ENCODE measurements at regions not wholly inside any gene's neighbourhood (a gene's known extent, or its start where the extent isn't known, plus 50 kb on each side); places are given as distances from the start of the nearest gene placed in this dataset.
"Not testable (repeated sequence)": the region's sequence is repeated elsewhere in the genome, so short reads cannot be mapped to it uniquely, and the experiment has no call there.

GRCh38 chr15:20356911-20357480 is 184.6 kb downstream of the GOLGA6L6 start:
- H3K27me3 ChIP-seq (replicated peaks; ENCODE audit: insufficient read depth): no peaks in the 10 kb centered on the region
- H3K27ac ChIP-seq: no peak overlapping the region
- 82% methylated on average over 18 of the region's 18 CpGs for WGBS
- no peak for TF ChIP-seq POLR2A (IDR thresholded peaks at IDR 0.05)
- TF ChIP-seq CTCF (IDR thresholded peaks at IDR 0.05): no peak
- TF ChIP-seq POLR2AphosphoS5 (IDR thresholded peaks at IDR 0.05): no peak
- no peak for DNase-seq (ENCODE audit: low spot score)
- no peaks in the 10 kb centered on the region for H3K36me3 ChIP-seq
- H3K9me3 ChIP-seq: no peaks in the 10 kb centered on the region
- intact Hi-C loops (cut with DNase I): no loop called here
- no peaks in the 10 kb centered on the region for H3K4me1 ChIP-seq (replicated peaks)
- no peak overlapping the region for H3K4me3 ChIP-seq

- no peaks in the 10 kb centered on the region for H3K9me3 ChIP-seq
- H3K27me3 ChIP-seq (replicated peaks; ENCODE audit: insufficient read depth): no peaks in the 10 kb centered on the region
- H3K4me3 ChIP-seq: no peak overlapping the region
- H3K27ac ChIP-seq: no peak overlapping the region
- no peaks in the 10 kb centered on the region for H3K36me3 ChIP-seq
- no peaks in the 10 kb centered on the region for H3K4me1 ChIP-seq (replicated peaks)
- peak; percentile 56 to 84 (median 70) for TF ChIP-seq CTCF (IDR thresholded peaks at IDR 0.05)
- no peak for TF ChIP-seq POLR2AphosphoS5 (IDR thresholded peaks at IDR 0.05)
- no peak for TF ChIP-seq POLR2A (IDR thresholded peaks at IDR 0.05)
- peak; percentile 13 for DNase-seq (ENCODE audit: low spot score)
- 62% methylated on average over 17 of the region's 17 CpGs for WGBS
- intact Hi-C loops (cut with DNase I): no loop called here
These were observed 185.1 kb downstream of the GOLGA6L6 start for GRCh38 chr15:20356444-20356910.

GRCh38 chr15:20355256-20355868 is 186.2 kb downstream of the GOLGA6L6 start:
- DNase-seq (ENCODE audit: low spot score): no peak
- no peak overlapping the region for H3K4me3 ChIP-seq
- TF ChIP-seq POLR2AphosphoS5 (IDR thresholded peaks at IDR 0.05): no peak
- no peak for TF ChIP-seq CTCF (IDR thresholded peaks at IDR 0.05)
- no peak for TF ChIP-seq POLR2A (IDR thresholded peaks at IDR 0.05)
- intact Hi-C loops (cut with DNase I): no loop called here
- no peaks in the 10 kb centered on the region for H3K27me3 ChIP-seq (replicated peaks; ENCODE audit: insufficient read depth)
- no peaks in the 10 kb centered on the region for H3K9me3 ChIP-seq
- H3K27ac ChIP-seq: no peak overlapping the region
- whole genome bisulfite sequencing: 81% methylated on average over 6 of the region's 6 CpGs
- no peaks in the 10 kb centered on the region for H3K4me1 ChIP-seq (replicated peaks)
- no peaks in the 10 kb centered on the region for H3K36me3 ChIP-seq

GRCh38 chr15:20354884-20355223 is 186.7 kb downstream of the GOLGA6L6 start:
- WGBS: 69% methylated on average over 5 of the region's 5 CpGs
- H3K4me1 ChIP-seq (replicated peaks): not testable (repeated sequence)

GRCh38 chr15:20353966-20354883 is 187.4 kb downstream of the GOLGA6L6 start:
- intact Hi-C loops (cut with DNase I): no loop called here
- no peak overlapping the region for H3K4me3 ChIP-seq
- no peaks in the 10 kb centered on the region for H3K4me1 ChIP-seq (replicated peaks)
- no peak for DNase-seq (ENCODE audit: low spot score)
- WGBS: 78% methylated on average over 14 of the region's 14 CpGs
- no peak for TF ChIP-seq CTCF (IDR thresholded peaks at IDR 0.05)
- no peak for TF ChIP-seq POLR2A (IDR thresholded peaks at IDR 0.05)
- no peak for TF ChIP-seq POLR2AphosphoS5 (IDR thresholded peaks at IDR 0.05)
- no peaks in the 10 kb centered on the region for H3K36me3 ChIP-seq
- H3K27me3 ChIP-seq (replicated peaks; ENCODE audit: insufficient read depth): no peaks in the 10 kb centered on the region
- H3K9me3 ChIP-seq: no peaks in the 10 kb centered on the region
- H3K27ac ChIP-seq: no peak overlapping the region

More at GRCh38 chr15:20354884-20355223, 186.7 kb downstream of the GOLGA6L6 start:
- H3K36me3 ChIP-seq; intact Hi-C loops (cut with DNase I); H3K27me3 ChIP-seq (replicated peaks; ENCODE audit: insufficient read depth); H3K9me3 ChIP-seq; H3K27ac ChIP-seq; H3K4me3 ChIP-seq; DNase-seq (ENCODE audit: low spot score): not testable (repeated sequence)
